ENCODE measurements at regions not wholly inside any gene's neighbourhood (a gene's known extent, or its start where the extent isn't known, plus 50 kb on each side); places are given as distances from the start of the nearest gene placed in this dataset.

DNA sequence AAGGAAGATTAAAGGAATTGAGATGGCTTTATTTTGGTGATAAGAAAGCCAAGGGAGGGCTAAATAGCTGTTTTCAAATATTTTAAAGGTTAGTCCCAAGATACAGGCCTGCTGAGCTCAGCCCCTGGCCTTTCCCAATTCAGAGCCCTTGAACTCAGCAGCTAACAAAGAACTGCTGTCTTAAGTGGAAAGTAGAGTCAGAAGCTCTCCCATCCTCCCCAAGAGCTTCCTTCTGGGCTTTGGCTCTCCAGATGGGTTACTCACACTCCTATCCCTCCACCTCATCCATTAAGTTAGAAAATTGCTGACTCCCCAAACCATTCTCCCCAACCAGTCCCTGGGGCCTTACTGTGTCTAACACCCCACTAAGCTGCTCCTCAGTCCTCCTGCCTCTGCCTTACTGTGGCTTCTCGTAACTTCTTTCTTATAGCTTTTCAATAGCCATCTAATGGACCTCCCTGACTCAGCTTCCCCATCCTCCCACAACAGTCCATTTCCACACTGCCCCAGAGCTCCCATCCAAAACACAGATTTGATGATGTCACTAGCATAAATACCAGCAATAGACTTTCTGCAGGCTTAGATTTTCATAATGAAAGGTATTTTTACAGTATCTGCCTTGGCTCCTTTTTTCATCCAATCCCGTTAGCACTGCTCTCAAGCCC, 239.1 kb downstream of the ENC1 start (continued):
- TF ChIP-seq, protein P1, sequence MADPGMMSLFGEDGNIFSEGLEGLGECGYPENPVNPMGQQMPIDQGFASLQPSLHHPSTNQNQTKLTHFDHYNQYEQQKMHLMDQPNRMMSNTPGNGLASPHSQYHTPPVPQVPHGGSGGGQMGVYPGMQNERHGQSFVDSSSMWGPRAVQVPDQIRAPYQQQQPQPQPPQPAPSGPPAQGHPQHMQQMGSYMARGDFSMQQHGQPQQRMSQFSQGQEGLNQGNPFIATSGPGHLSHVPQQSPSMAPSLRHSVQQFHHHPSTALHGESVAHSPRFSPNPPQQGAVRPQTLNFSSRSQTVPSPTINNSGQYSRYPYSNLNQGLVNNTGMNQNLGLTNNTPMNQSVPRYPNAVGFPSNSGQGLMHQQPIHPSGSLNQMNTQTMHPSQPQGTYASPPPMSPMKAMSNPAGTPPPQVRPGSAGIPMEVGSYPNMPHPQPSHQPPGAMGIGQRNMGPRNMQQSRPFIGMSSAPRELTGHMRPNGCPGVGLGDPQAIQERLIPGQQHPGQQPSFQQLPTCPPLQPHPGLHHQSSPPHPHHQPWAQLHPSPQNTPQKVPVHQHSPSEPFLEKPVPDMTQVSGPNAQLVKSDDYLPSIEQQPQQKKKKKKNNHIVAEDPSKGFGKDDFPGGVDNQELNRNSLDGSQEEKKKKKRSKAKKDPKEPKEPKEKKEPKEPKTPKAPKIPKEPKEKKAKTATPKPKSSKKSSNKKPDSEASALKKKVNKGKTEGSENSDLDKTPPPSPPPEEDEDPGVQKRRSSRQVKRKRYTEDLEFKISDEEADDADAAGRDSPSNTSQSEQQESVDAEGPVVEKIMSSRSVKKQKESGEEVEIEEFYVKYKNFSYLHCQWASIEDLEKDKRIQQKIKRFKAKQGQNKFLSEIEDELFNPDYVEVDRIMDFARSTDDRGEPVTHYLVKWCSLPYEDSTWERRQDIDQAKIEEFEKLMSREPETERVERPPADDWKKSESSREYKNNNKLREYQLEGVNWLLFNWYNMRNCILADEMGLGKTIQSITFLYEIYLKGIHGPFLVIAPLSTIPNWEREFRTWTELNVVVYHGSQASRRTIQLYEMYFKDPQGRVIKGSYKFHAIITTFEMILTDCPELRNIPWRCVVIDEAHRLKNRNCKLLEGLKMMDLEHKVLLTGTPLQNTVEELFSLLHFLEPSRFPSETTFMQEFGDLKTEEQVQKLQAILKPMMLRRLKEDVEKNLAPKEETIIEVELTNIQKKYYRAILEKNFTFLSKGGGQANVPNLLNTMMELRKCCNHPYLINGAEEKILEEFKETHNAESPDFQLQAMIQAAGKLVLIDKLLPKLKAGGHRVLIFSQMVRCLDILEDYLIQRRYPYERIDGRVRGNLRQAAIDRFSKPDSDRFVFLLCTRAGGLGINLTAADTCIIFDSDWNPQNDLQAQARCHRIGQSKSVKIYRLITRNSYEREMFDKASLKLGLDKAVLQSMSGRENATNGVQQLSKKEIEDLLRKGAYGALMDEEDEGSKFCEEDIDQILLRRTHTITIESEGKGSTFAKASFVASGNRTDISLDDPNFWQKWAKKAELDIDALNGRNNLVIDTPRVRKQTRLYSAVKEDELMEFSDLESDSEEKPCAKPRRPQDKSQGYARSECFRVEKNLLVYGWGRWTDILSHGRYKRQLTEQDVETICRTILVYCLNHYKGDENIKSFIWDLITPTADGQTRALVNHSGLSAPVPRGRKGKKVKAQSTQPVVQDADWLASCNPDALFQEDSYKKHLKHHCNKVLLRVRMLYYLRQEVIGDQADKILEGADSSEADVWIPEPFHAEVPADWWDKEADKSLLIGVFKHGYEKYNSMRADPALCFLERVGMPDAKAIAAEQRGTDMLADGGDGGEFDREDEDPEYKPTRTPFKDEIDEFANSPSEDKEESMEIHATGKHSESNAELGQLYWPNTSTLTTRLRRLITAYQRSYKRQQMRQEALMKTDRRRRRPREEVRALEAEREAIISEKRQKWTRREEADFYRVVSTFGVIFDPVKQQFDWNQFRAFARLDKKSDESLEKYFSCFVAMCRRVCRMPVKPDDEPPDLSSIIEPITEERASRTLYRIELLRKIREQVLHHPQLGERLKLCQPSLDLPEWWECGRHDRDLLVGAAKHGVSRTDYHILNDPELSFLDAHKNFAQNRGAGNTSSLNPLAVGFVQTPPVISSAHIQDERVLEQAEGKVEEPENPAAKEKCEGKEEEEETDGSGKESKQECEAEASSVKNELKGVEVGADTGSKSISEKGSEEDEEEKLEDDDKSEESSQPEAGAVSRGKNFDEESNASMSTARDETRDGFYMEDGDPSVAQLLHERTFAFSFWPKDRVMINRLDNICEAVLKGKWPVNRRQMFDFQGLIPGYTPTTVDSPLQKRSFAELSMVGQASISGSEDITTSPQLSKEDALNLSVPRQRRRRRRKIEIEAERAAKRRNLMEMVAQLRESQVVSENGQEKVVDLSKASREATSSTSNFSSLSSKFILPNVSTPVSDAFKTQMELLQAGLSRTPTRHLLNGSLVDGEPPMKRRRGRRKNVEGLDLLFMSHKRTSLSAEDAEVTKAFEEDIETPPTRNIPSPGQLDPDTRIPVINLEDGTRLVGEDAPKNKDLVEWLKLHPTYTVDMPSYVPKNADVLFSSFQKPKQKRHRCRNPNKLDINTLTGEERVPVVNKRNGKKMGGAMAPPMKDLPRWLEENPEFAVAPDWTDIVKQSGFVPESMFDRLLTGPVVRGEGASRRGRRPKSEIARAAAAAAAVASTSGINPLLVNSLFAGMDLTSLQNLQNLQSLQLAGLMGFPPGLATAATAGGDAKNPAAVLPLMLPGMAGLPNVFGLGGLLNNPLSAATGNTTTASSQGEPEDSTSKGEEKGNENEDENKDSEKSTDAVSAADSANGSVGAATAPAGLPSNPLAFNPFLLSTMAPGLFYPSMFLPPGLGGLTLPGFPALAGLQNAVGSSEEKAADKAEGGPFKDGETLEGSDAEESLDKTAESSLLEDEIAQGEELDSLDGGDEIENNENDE (IDR thresholded peaks at IDR 0.05; ENCODE audit: insufficient replicate concordance, low read length): no peak
- TF ChIP-seq BCL11A (IDR thresholded peaks at IDR 0.05; ENCODE audit: low read depth in 2 of 2, low read length in 2 of 2): no peak
- no peak for TF ChIP-seq POLR2AphosphoS5 (IDR thresholded peaks at IDR 0.05; ENCODE audit: low read depth, low read length)
